Vagina (tissue), 2 donors: ENCODE measurements at regions not wholly inside any gene's neighbourhood (a gene's known extent, or its start where the extent isn't known, plus 50 kb on each side); places are given as distances from the start of the nearest gene placed in this dataset.

ENCODE experiments used
- CTCF ChIP-seq, 3 experiments: fragments of 450-650 bp in 2 of 3; fragments of 200-600 bp in 1 of 3; sonication (generic) in 1 of 3; IDR thresholded peaks; one replicate each; pipeline ENCODE4 v1.5.1; 2017 to 2019; ENCODE audit warnings: antibody characterized with exemption in 3 of 3, mild to moderate bottlenecking in 2 of 3, moderate library complexity in 2 of 3
- POLR2A ChIP-seq, 2 donors: fragments of 450-650 bp; IDR thresholded peaks; one replicate each; pipeline ENCODE4 v1.6.1; 2017; ENCODE audit warnings: antibody characterized with exemption in 2 of 2, mild to moderate bottlenecking in 2 of 2, moderate library complexity in 2 of 2
- POLR2AphosphoS5 ChIP-seq, 2 donors: sonication (generic); formaldehyde crosslinking; IDR thresholded peaks; one replicate each; pipeline ENCODE4 v1.9.0; 2017; ENCODE audit warnings: antibody characterized with exemption in 2 of 2, mild to moderate bottlenecking in 2 of 2, low read depth in 1 of 2; ENCODE audit not compliant: insufficient read depth in 1 of 2

- TF ChIP-seq CTCF (IDR thresholded peaks at IDR 0.05) = no peak
- no peak for TF ChIP-seq POLR2AphosphoS5 (IDR thresholded peaks at IDR 0.05; ENCODE audit: insufficient read depth in 1 of 2, low read depth in 1 of 2)
- TF ChIP-seq POLR2A (IDR thresholded peaks at IDR 0.05) = no peak
Observed at GRCh38 chr21:18468790-18469189, 65.2 kb upstream of the TMPRSS15 start.
